HEK293T (cell line): ENCODE measurements at regions not wholly inside any gene's neighbourhood (a gene's known extent, or its start where the extent isn't known, plus 50 kb on each side); places are given as distances from the start of the nearest gene placed in this dataset.

Experiments used
- CTCF ChIA-PET: fragments of 350-600 bp; formaldehyde crosslinking; extraction: SDS; loops from one replicate; lab custom pipeline; 2021; ENCODE audit warnings: antibody characterized with exemption, inconsistent platforms; lab: Yijun Ruan, JAX
- POLR2A ChIA-PET: fragments of 350-600 bp; formaldehyde crosslinking; extraction: SDS; loops from one replicate; lab custom pipeline; 2020; ENCODE audit warnings: antibody characterized with exemption, inconsistent platforms; lab: Yijun Ruan, JAX
- DNase-seq: peaks from one replicate; pipeline ENCODE4 v3.0.0; 2012; ENCODE audit warnings: mixed read lengths; ENCODE audit errors: extremely low spot score
- ARNT ChIP-seq: fragments of 450-650 bp; IDR thresholded peaks from 2 replicates; pipeline ENCODE4 v1.6.1; 2017; ENCODE audit warnings: mild to moderate bottlenecking
- BHLHE40 ChIP-seq: fragments of 450-650 bp; IDR thresholded peaks from 2 replicates; pipeline ENCODE4 v1.6.1; 2016; ENCODE audit warnings: mild to moderate bottlenecking, moderate library complexity, borderline replicate concordance
- CTBP1 ChIP-seq: fragments of 450-650 bp; IDR thresholded peaks from 2 replicates; pipeline ENCODE4 v1.6.1; 2016; ENCODE audit warnings: borderline replicate concordance
- ELF4 ChIP-seq: fragments of 450-650 bp; IDR thresholded peaks from 2 replicates; pipeline ENCODE4 v1.6.1; 2017; ENCODE audit warnings: antibody characterized with exemption
- FOXA1 ChIP-seq: fragments of 450-650 bp; IDR thresholded peaks from 2 replicates; pipeline ENCODE4 v1.6.1; 2016; ENCODE audit warnings: mild to moderate bottlenecking
- FOXK2 ChIP-seq: fragments of 450-650 bp; IDR thresholded peaks from 2 replicates; pipeline ENCODE4 v1.6.1; 2016; ENCODE audit warnings: mild to moderate bottlenecking
- FOXM1 ChIP-seq: fragments of 450-650 bp; IDR thresholded peaks from 2 replicates; pipeline ENCODE4 v1.6.1; 2017; ENCODE audit warnings: mild to moderate bottlenecking, borderline replicate concordance
- HDGF ChIP-seq: fragments of 450-650 bp; IDR thresholded peaks from 2 replicates; pipeline ENCODE4 v1.6.1; 2017; ENCODE audit warnings: antibody characterized with exemption, borderline replicate concordance
- L3MBTL2 ChIP-seq: fragments of 450-650 bp; conservative IDR thresholded peaks from 2 replicates; pipeline ENCODE4 v1.6.1; 2016; ENCODE audit warnings: mild to moderate bottlenecking
- LEF1 ChIP-seq: fragments of 450-650 bp; IDR thresholded peaks from 2 replicates; pipeline ENCODE4 v1.6.1; 2017; ENCODE audit warnings: mild to moderate bottlenecking, borderline replicate concordance
- PKNOX1 ChIP-seq: fragments of 450-650 bp; IDR thresholded peaks from 2 replicates; pipeline ENCODE4 v1.6.1; 2016
- SP1 ChIP-seq: fragments of 450-650 bp; IDR thresholded peaks from 2 replicates; pipeline ENCODE4 v1.6.1; 2017
- SUZ12 ChIP-seq: fragments of 450-650 bp; IDR thresholded peaks from 2 replicates; pipeline ENCODE4 v1.6.1; 2016; ENCODE audit warnings: mild to moderate bottlenecking
- TARDBP ChIP-seq: fragments of 450-650 bp; IDR thresholded peaks from 2 replicates; pipeline ENCODE4 v1.6.1; 2016
- ZNF384 ChIP-seq: fragments of 450-650 bp; IDR thresholded peaks from 2 replicates; pipeline ENCODE4 v1.6.1; 2016

- ChIA-PET POLR2A (no interaction called here), CTCF (no interaction called here)
- TF ChIP-seq SUZ12 (no peak), SP1 (no peak), FOXM1 (no peak), ZNF384 (no peak)
- no peak for DNase-seq
Observed at GRCh38 chr4:145298885-145299284, 118.5 kb upstream of the OTUD4 start.

GRCh38 chr4:145297556-145297955 lies 117.2 kb upstream of the OTUD4 start:
- CTCF ChIA-PET = no interaction called here
- POLR2A ChIA-PET = no interaction called here
- DNase-seq = no peak
- no peak for TF ChIP-seq ARNT
- TF ChIP-seq BHLHE40 = no peak
- no peak for TF ChIP-seq LEF1
- no peak for TF ChIP-seq PKNOX1
- TF ChIP-seq FOXK2 = no peak
- no peak for TF ChIP-seq HDGF
- TF ChIP-seq ZNF384 = no peak
- TF ChIP-seq TARDBP = no peak

- CTCF ChIA-PET = no interaction called here
- TF ChIP-seq FOXA1 (no peak), SUZ12 (no peak), CTBP1 (no peak), HDGF (no peak), ZNF384 (no peak), L3MBTL2 (no peak), ELF4 (no peak), FOXM1 (no peak), PKNOX1 (no peak), ARNT (no peak), TARDBP (no peak)
- POLR2A ChIA-PET = no interaction called here
- no peak for DNase-seq
Observed at GRCh38 chr4:145295547-145295946, 115.2 kb upstream of the OTUD4 start.

- ChIA-PET POLR2A (no interaction called here), CTCF (no interaction called here)
- TF ChIP-seq HDGF (no peak), ARNT (no peak)
- no peak for DNase-seq
Observed at GRCh38 chr4:145295122-145295521, 114.7 kb upstream of the OTUD4 start.

- CTCF ChIA-PET = no interaction called here
- POLR2A ChIA-PET = no interaction called here
- DNase-seq = no peak
- no peak for TF ChIP-seq FOXK2
Observed at GRCh38 chr4:145293658-145294057, 113.3 kb upstream of the OTUD4 start.

GRCh38 chr4:145290955-145291354 lies 110.6 kb upstream of the OTUD4 start:
- no peak for TF ChIP-seq BHLHE40
- no peak for TF ChIP-seq SUZ12
- no peak for TF ChIP-seq HDGF
- no peak for TF ChIP-seq PKNOX1
- ChIA-PET CTCF (no interaction called here), POLR2A (no interaction called here)
- DNase-seq = no peak

GRCh38 chr4:145289403-145290076 lies 109.2 kb upstream of the OTUD4 start:
- POLR2A ChIA-PET = no interaction called here
- CTCF ChIA-PET = no interaction called here
- no peak for TF ChIP-seq FOXK2
- TF ChIP-seq HDGF = no peak
- TF ChIP-seq CTBP1 = no peak
- no peak for TF ChIP-seq ARNT
- TF ChIP-seq BHLHE40 = no peak
- TF ChIP-seq PKNOX1 = no peak
- no peak for TF ChIP-seq FOXM1
- DNase-seq = no peak
